ENCODE measurements at regions not wholly inside any gene's neighbourhood (a gene's known extent, or its start where the extent isn't known, plus 50 kb on each side); places are given as distances from the start of the nearest gene placed in this dataset.
A peak's percentile ranks its signal among the peaks of the same experiment; 100 is the strongest.
"Not testable (repeated sequence)": the region's sequence is repeated elsewhere in the genome, so short reads cannot be mapped to it uniquely, and the experiment has no call there.

DNA sequence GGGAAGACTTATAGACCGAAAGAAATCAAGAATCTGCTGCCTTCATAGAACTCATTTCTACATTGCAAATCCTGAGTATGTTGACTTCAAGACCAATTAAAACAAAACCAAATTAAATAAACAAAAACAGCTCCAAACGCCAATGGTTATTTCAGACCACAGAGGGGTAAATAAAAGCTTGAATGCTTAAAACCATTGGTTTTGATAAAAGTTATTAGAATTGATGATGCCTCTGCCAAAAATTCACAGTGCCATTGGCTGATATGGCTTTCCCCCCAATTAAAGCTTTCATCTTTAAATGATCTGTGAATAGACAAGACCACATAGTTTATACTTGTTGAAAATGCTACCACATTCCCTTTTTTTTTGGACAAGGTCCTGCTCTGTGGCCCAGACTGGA is 188.5 kb downstream of the NFKBIZ start:
- no peak for DNase-seq

- peak; percentile 53 to 81 (median 72) for DNase-seq
These were observed 189.3 kb downstream of the NFKBIZ start for GRCh38 chr3:102038477-102039142.

DNA sequence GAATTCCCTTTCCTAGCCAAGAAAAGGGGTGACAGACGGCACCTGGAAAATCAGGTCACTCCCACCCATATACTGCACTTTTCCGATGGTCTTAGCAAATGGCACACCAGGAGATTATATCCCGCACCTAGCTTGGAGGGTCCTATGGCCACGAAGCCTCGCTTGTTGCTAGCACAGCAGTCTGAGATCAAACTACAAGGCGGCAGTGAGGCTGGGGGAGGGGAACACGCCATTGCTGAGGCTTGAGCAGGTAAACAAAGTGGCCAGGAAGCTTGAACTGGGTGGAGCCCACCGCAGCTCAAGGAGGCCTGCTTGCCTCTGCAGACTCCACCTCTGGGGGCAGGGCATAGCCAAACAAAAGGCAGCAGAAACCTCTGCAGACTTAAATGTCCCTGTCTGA is 190.8 kb downstream of the NFKBIZ start:
- DNase-seq = not testable (repeated sequence)

- DNase-seq = peak in 2 of 3 donors; percentile 46 to 50
These were observed 204.2 kb downstream of the NFKBIZ start for GRCh38 chr3:102053375-102053989.

- DNase-seq = peak in 1 of 3 donors; percentile 8
These were observed 205.3 kb downstream of the NFKBIZ start for GRCh38 chr3:102054543-102055080.

GRCh38 chr3:102057781-102058421 is 208.6 kb downstream of the NFKBIZ start:
- DNase-seq = peak in 1 of 3 donors; percentile 8

DNA sequence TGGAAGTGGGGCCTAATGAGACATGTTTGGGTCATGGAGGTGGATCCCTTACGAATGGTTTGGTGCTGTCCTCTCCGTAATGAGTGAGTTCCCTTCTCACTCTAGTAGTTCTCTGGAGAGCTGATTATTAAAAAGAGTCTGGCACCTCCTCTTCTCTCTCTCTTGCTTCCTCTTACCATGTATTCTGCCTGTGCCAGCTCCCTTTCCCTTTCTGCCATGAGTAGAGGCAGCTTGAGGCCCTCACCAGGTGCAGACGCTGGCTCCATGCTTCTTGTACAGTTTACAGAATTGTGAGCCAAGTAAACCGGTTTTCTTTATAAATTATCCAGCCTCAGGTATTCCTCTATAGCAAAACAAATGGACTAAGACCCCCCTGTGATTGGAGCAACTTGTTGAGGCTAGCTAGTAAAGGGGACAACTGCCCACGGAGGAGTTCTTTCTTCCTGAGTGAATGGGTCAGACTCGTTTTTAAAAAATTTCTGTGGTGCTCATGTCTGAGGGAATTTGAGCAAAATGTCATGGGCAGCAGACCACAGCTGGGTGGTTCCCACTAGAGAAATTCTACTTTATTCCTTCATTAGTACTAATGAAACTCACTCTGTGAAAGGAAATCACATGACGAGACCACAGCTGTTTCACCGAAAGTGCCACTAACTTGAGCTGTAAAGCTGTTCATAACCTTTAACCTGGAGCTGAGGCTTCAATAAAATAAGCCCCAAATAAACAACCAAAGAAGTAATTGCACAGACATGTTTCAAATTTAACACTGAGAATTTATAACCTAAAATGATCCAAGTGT is 210.0 kb downstream of the NFKBIZ start:
- peak in 1 of 3 donors; percentile 22 for DNase-seq

- peak; percentile 35 to 55 (median 50) for DNase-seq
These were observed 211.5 kb downstream of the NFKBIZ start for GRCh38 chr3:102060814-102061213.

- no peak for DNase-seq
These were observed 214.3 kb downstream of the NFKBIZ start for GRCh38 chr3:102063572-102063971.

GRCh38 chr3:102066470-102066869 is 217.2 kb downstream of the NFKBIZ start:
- no peak for DNase-seq

GRCh38 chr3:102068327-102068726 is 219.0 kb downstream of the NFKBIZ start:
- DNase-seq = no peak

DNA sequence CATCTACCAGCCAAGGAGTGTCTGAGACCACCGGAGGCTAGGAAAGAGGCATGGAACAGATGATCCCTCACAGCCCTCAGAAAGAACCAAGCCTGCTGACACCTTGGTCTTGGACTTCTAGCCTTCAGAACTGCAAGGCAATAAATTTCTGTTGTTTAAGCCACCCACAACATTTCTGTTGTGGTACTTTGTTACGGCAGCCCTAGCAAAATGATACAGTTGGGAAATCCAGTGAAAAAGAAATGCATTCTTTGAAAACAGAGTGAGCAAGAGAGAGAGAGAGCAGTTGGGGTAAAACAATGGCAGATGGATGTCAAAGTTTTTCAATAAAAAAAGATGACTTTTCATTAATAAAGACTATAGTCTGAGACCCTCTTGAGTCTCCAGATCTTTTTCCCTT is 219.4 kb downstream of the NFKBIZ start:
- DNase-seq = no peak

GRCh38 chr3:102069211-102069662 is 219.9 kb downstream of the NFKBIZ start:
- DNase-seq = peak in 2 of 3 donors; percentile 46 to 60

GRCh38 chr3:102074946-102075345 is 225.6 kb downstream of the NFKBIZ start:
- no peak for DNase-seq

- no peak for DNase-seq
These were observed 229.1 kb downstream of the NFKBIZ start for GRCh38 chr3:102078401-102078800.

- peak in 2 of 3 donors; percentile 24 to 26 for DNase-seq
These were observed 229.8 kb downstream of the NFKBIZ start for GRCh38 chr3:102078854-102079808.

GRCh38 chr3:102079809-102080197 is 230.5 kb downstream of the NFKBIZ start:
- no peak for DNase-seq

DNA sequence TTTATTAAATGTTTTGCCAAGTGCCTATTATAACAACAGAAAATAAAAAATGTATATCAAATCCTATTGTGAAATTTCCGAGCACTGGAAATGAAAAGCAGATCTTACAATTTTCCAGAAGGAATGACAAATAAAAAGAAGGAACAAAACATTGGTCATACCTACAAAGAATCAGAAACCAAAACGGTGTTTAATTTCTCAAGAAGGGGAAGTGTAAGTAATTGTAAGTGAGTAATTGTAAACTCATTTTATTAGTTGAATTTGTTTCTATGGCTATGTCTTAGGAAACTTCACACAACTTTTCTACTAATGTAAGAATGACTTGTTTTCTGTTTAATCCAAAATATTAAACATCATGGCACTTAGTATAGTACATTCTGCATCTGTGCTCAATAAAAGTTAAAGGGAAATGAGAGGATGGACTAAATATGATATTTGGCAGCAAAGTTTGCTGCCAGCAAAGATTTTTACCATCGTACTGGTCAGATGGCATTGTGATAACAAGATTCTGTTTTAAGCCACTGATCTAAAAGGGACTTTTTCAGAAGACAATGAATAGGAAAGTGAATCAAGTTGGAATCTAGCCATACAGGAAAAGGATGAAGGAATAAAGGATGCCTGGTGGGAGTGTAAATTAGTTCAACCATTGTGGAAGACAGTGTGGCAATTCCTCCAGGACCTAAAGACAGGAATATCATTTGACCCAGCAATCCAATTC is 232.4 kb downstream of the NFKBIZ start:
- peak in 2 of 3 donors; percentile 67 to 78 for DNase-seq

- DNase-seq = no peak
These were observed 234.2 kb downstream of the NFKBIZ start for GRCh38 chr3:102083473-102083872.

- no peak for DNase-seq
These were observed 234.7 kb downstream of the NFKBIZ start for GRCh38 chr3:102084006-102084405.

DNA sequence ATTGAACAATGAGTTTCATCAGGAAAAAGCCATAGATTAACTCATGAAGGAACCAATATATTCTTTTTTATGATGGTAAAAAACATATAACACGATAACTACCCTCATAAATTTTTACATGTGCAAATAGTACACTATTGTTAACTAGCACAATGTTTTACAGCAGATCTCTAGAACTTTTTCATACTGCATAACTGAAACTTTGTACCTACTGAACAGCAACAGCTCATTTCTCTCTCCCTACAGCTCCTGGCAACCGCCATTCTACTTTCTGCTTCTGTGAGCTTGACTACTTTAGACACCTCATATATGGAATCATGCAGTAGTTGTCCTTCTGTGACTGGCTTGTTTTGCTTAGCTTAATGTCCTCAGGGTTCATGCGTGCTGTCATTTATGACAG is 235.4 kb downstream of the NFKBIZ start:
- no peak for DNase-seq
